Neural cell (in vitro differentiated cells): ENCODE measurements at regions not wholly inside any gene's neighbourhood (a gene's known extent, or its start where the extent isn't known, plus 50 kb on each side); places are given as distances from the start of the nearest gene placed in this dataset.

Experiments
- H2AFZ ChIP-seq: fragments of 200-600, 300-800 bp; sonication (generic), shearing (Covaris generic); 2 replicates; pipeline ENCODE4 v1.6.0; 2014; ENCODE audit warnings: low read depth, mild to moderate bottlenecking, antibody characterized with exemption, low read length, moderate library complexity
- H3F3A ChIP-seq: fragments of 200-600 bp; shearing (Covaris generic); 2 replicates; pipeline ENCODE4 v1.6.1; 2016; ENCODE audit warnings: mild to moderate bottlenecking, moderate library complexity, mixed read lengths, antibody characterized with exemption, low read length; ENCODE audit not compliant: insufficient read depth, poor library complexity, severe bottlenecking
- H3K27ac ChIP-seq: fragments of 200-600, 300-800 bp; sonication (generic), shearing (Covaris generic); 2 replicates; pipeline ENCODE4 v1.5.1; 2014; ENCODE audit warnings: mild to moderate bottlenecking, low read length, moderate library complexity
- H3K27me3 ChIP-seq: fragments of 300-800, 200-600 bp; sonication (generic), shearing (Covaris generic); 2 replicates; pipeline ENCODE4 v1.6.0; 2014; ENCODE audit warnings: mild to moderate bottlenecking, low read depth, low read length, moderate library complexity; ENCODE audit not compliant: insufficient read depth
- H3K36me3 ChIP-seq: fragments of 300-800, 200-600 bp; sonication (generic), shearing (Covaris generic); 2 replicates; pipeline ENCODE4 v1.5.1; 2014; ENCODE audit warnings: mild to moderate bottlenecking, antibody characterized with exemption, low read length, moderate library complexity; ENCODE audit not compliant: insufficient read depth
- H3K4me2 ChIP-seq: fragments of 300-800, 200-600 bp; sonication (generic), shearing (Covaris generic); 2 replicates; pipeline ENCODE4 v1.6.0; 2014; ENCODE audit warnings: mild to moderate bottlenecking, low read length
- H3K4me3 ChIP-seq: fragments of 300-800, 200-600 bp; sonication (generic), shearing (Covaris generic); 2 replicates; pipeline ENCODE4 v1.5.1; 2014; ENCODE audit warnings: mild to moderate bottlenecking, low read length, moderate library complexity
- H3K79me2 ChIP-seq: fragments of 200-600 bp; shearing (Covaris generic); replicated peaks from 2 replicates; pipeline ENCODE4 v1.6.0; 2014; ENCODE audit warnings: mild to moderate bottlenecking, low read length, moderate library complexity; ENCODE audit not compliant: insufficient read depth
- H3K9ac ChIP-seq: fragments of 300-800, 200-600 bp; sonication (generic), shearing (Covaris generic); 2 replicates; pipeline ENCODE4 v1.6.1; 2016; ENCODE audit warnings: mild to moderate bottlenecking, low read length, mixed read lengths
- H3K9me2 ChIP-seq: fragments of 200-600 bp; shearing (Covaris generic); 2 replicates; pipeline ENCODE4 v1.6.1; 2016; ENCODE audit warnings: mild to moderate bottlenecking, low read length, mixed read lengths; ENCODE audit not compliant: insufficient read depth
- H3K9me3 ChIP-seq: fragments of 200-600, 300-800 bp; sonication (generic), shearing (Covaris generic); 2 replicates; pipeline ENCODE4 v1.6.1; 2016; ENCODE audit warnings: mild to moderate bottlenecking, mixed run types, low read length, moderate library complexity, mixed read lengths
- H4K20me1 ChIP-seq: fragments of 200-600 bp; shearing (Covaris generic); 2 replicates; pipeline ENCODE4 v1.6.1; 2016; ENCODE audit warnings: mild to moderate bottlenecking, mixed run types; ENCODE audit not compliant: insufficient read depth
- CTCF ChIP-seq: fragments of 450-650 bp; IDR thresholded peaks from 2 replicates; pipeline ENCODE4 v1.5.1; 2014; ENCODE audit warnings: antibody characterized with exemption, mild to moderate bottlenecking, moderate library complexity; ENCODE audit not compliant: poor library complexity, severe bottlenecking
- EP300 ChIP-seq: fragments of 450-650 bp; conservative IDR thresholded peaks from 2 replicates; pipeline ENCODE4 v1.6.1; 2014; ENCODE audit warnings: antibody characterized with exemption, mild to moderate bottlenecking, moderate library complexity; ENCODE audit not compliant: poor library complexity, severe bottlenecking
- EZH2 ChIP-seq: fragments of 200-600, 300-800 bp; shearing (Covaris generic), sonication (generic); IDR thresholded peaks from 2 replicates; pipeline ENCODE4 v1.6.1; 2014; ENCODE audit warnings: antibody characterized with exemption, low read length, borderline replicate concordance, mild to moderate bottlenecking; ENCODE audit not compliant: insufficient read depth, poor library complexity, severe bottlenecking
- MXI1 ChIP-seq: fragments of 450-650 bp; conservative IDR thresholded peaks from 2 replicates; pipeline ENCODE4 v1.6.1; 2014; ENCODE audit warnings: antibody characterized with exemption, mild to moderate bottlenecking; ENCODE audit not compliant: poor library complexity, severe bottlenecking
- POLR2AphosphoS5 ChIP-seq: IDR thresholded peaks from 2 replicates; pipeline ENCODE4 v1.6.1; 2012
- RAD21 ChIP-seq: fragments of 450-650 bp; conservative IDR thresholded peaks from 2 replicates; pipeline ENCODE4 v1.6.1; 2014; ENCODE audit warnings: antibody characterized with exemption, mild to moderate bottlenecking, moderate library complexity
- REST ChIP-seq: IDR thresholded peaks from 2 replicates; pipeline ENCODE4 v1.6.1; 2012; ENCODE audit warnings: borderline replicate concordance
- SMC3 ChIP-seq: fragments of 450-650 bp; conservative IDR thresholded peaks from 2 replicates; pipeline ENCODE4 v1.6.1; 2014; ENCODE audit warnings: antibody characterized with exemption, mild to moderate bottlenecking, moderate library complexity; ENCODE audit not compliant: poor library complexity
- TAF1 ChIP-seq: IDR thresholded peaks from 2 replicates; pipeline ENCODE4 v1.6.1; 2012; ENCODE audit warnings: low read depth

- H3K9me2 ChIP-seq, result no peaks in the 10 kb centered on the region
- H3K27ac ChIP-seq, result no peak overlapping the region
- no peak for TF ChIP-seq RAD21
- TF ChIP-seq MXI1, result no peak
- no peak for TF ChIP-seq POLR2AphosphoS5
- no peak for TF ChIP-seq SMC3
- TF ChIP-seq CTCF, result no peak
- TF ChIP-seq TAF1, result no peak
- no peak for TF ChIP-seq REST
- TF ChIP-seq EZH2, result no peak
- TF ChIP-seq EP300, result no peak
- no peaks in the 10 kb centered on the region for H3K79me2 ChIP-seq
- H3K27me3 ChIP-seq, result no peaks in the 10 kb centered on the region
- H3K4me3 ChIP-seq, result no peak overlapping the region
- no peak overlapping the region for H3K4me2 ChIP-seq
- no peaks in the 10 kb centered on the region for H4K20me1 ChIP-seq
- no peaks in the 10 kb centered on the region for H3F3A ChIP-seq
- no peaks in the 10 kb centered on the region for H3K36me3 ChIP-seq
- no peak overlapping the region for H3K9ac ChIP-seq
- H2AFZ ChIP-seq, result no peak overlapping the region
- H3K9me3 ChIP-seq, result no peaks in the 10 kb centered on the region
Measured at GRCh38 chr2:150549381-150549780, 61.9 kb upstream of the RND3 start.

- TF ChIP-seq EP300, result no peak
- no peak for TF ChIP-seq REST
- no peak for TF ChIP-seq POLR2AphosphoS5
- Histone ChIP-seq H3K36me3 (no peaks in the 10 kb centered on the region), H3K9me3 (no peaks in the 10 kb centered on the region), H3K27ac (no peak overlapping the region), H4K20me1 (no peaks in the 10 kb centered on the region), H3K79me2 (no peaks in the 10 kb centered on the region), H2AFZ (no peak overlapping the region), H3K4me2 (no peak overlapping the region), H3K27me3 (no peaks in the 10 kb centered on the region), H3K9ac (no peak overlapping the region), H3K9me2 (no peaks in the 10 kb centered on the region), H3F3A (no peaks in the 10 kb centered on the region), H3K4me3 (no peak overlapping the region)
Measured at GRCh38 chr2:150548527-150548926, 61.1 kb upstream of the RND3 start.
